ENCODE measurements at regions not wholly inside any gene's neighbourhood (a gene's known extent, or its start where the extent isn't known, plus 50 kb on each side); places are given as distances from the start of the nearest gene placed in this dataset.
"Not testable (repeated sequence)": the region's sequence is repeated elsewhere in the genome, so short reads cannot be mapped to it uniquely, and the experiment has no call there.

- no TSS peak for BruUV-seq (replicated peaks)
- Histone ChIP-seq H3K4me1 (no peaks in the 10 kb centered on the region), H3K36me3 (ENCODE audit: control insufficient read depth, insufficient read depth, low read length) (no peaks in the 10 kb centered on the region), H3K4me3 (ENCODE audit: low read depth, low read length) (no peak overlapping the region), H3K27me3 (replicated peaks; ENCODE audit: control insufficient read depth, insufficient read depth, low read length) (no peaks in the 10 kb centered on the region), H3K9me3 (peaks cover 27% of the 10 kb centered on the region)
- TF ChIP-seq CTCF (IDR thresholded peaks at IDR 0.05; ENCODE audit: insufficient read depth in 1 of 2, low read depth in 1 of 2, low read length in 1 of 2, severe bottlenecking in 1 of 2, unreplicated experiment in 1 of 2): no peak
- POLR2A ChIA-PET: no interaction called here
- no peak for DNase-seq
- no peak overlapping the region for H3K4me3 Mint-ChIP-seq (ENCODE audit: unreplicated experiment)
- peaks cover 99% of the 10 kb centered on the region for H3K9me3 Mint-ChIP-seq (ENCODE audit: unreplicated experiment)
- H3K4me1 Mint-ChIP-seq (ENCODE audit: low read depth, unreplicated experiment): no peaks in the 10 kb centered on the region
- intact Hi-C loops (cut with micrococcal nuclease; ENCODE audit: unreplicated experiment): no loop called here
- CTCF ChIA-PET: no interaction called here
- peaks cover 15% of the 10 kb centered on the region for H3K36me3 Mint-ChIP-seq (ENCODE audit: insufficient read depth, unreplicated experiment)
- H3K27me3 Mint-ChIP-seq (ENCODE audit: insufficient read depth, unreplicated experiment): no peaks in the 10 kb centered on the region
- H3K27ac Mint-ChIP-seq (ENCODE audit: unreplicated experiment): no peak overlapping the region
Measured at GRCh38 chr2:89780318-89780717, 1088.8 kb downstream of the RPIA start.

GRCh38 chr2:89781962-89782361 is 1090.5 kb downstream of the RPIA start:
- POLR2A ChIA-PET: no interaction called here
- no peak overlapping the region for H3K4me3 ChIP-seq (ENCODE audit: low read depth, low read length)
- peaks cover 19% of the 10 kb centered on the region for H3K9me3 ChIP-seq
- Mint-ChIP-seq H3K4me3 (ENCODE audit: unreplicated experiment) (no peak overlapping the region), H3K27me3 (ENCODE audit: insufficient read depth, unreplicated experiment) (no peaks in the 10 kb centered on the region), H3K27ac (ENCODE audit: unreplicated experiment) (no peak overlapping the region), H3K4me1 (ENCODE audit: low read depth, unreplicated experiment) (no peaks in the 10 kb centered on the region), H3K9me3 (ENCODE audit: unreplicated experiment) (peaks cover 92% of the 10 kb centered on the region), H3K36me3 (ENCODE audit: insufficient read depth, unreplicated experiment) (peaks cover 15% of the 10 kb centered on the region)
- DNase-seq: no peak
- H3K27me3 ChIP-seq (replicated peaks; ENCODE audit: control insufficient read depth, insufficient read depth, low read length): no peaks in the 10 kb centered on the region
- H3K36me3 ChIP-seq (ENCODE audit: control insufficient read depth, insufficient read depth, low read length): no peaks in the 10 kb centered on the region
- CTCF ChIA-PET: no interaction called here
- no peak for TF ChIP-seq CTCF (IDR thresholded peaks at IDR 0.05; ENCODE audit: insufficient read depth in 1 of 2, low read depth in 1 of 2, low read length in 1 of 2, severe bottlenecking in 1 of 2, unreplicated experiment in 1 of 2)
- intact Hi-C loops (cut with micrococcal nuclease; ENCODE audit: unreplicated experiment): no loop called here
- no TSS peak for BruUV-seq (replicated peaks)
- no peaks in the 10 kb centered on the region for H3K4me1 ChIP-seq

GRCh38 chr2:89784960-89785359 is 1093.5 kb downstream of the RPIA start:
- H3K27ac Mint-ChIP-seq (ENCODE audit: unreplicated experiment): no peak overlapping the region
- H3K27me3 ChIP-seq (replicated peaks; ENCODE audit: control insufficient read depth, insufficient read depth, low read length): no peaks in the 10 kb centered on the region
- TF ChIP-seq CTCF (IDR thresholded peaks at IDR 0.05; ENCODE audit: insufficient read depth in 1 of 2, low read depth in 1 of 2, low read length in 1 of 2, severe bottlenecking in 1 of 2, unreplicated experiment in 1 of 2): no peak
- intact Hi-C loops (cut with micrococcal nuclease; ENCODE audit: unreplicated experiment): no loop called here
- POLR2A ChIA-PET: no interaction called here
- DNase-seq: no peak
- H3K9me3 Mint-ChIP-seq (ENCODE audit: unreplicated experiment): peaks cover 93% of the 10 kb centered on the region
- CTCF ChIA-PET: no interaction called here
- no peak overlapping the region for H3K4me3 ChIP-seq (ENCODE audit: low read depth, low read length)
- H3K36me3 ChIP-seq (ENCODE audit: control insufficient read depth, insufficient read depth, low read length): no peaks in the 10 kb centered on the region
- no peak overlapping the region for H3K4me3 Mint-ChIP-seq (ENCODE audit: unreplicated experiment)
- H3K27me3 Mint-ChIP-seq (ENCODE audit: insufficient read depth, unreplicated experiment): no peaks in the 10 kb centered on the region
- H3K4me1 ChIP-seq: no peaks in the 10 kb centered on the region
- H3K36me3 Mint-ChIP-seq (ENCODE audit: insufficient read depth, unreplicated experiment): peaks cover 7% of the 10 kb centered on the region
- H3K4me1 Mint-ChIP-seq (ENCODE audit: low read depth, unreplicated experiment): no peaks in the 10 kb centered on the region
- peaks cover 8% of the 10 kb centered on the region for H3K9me3 ChIP-seq
- no TSS peak for BruUV-seq (replicated peaks)

- CTCF ChIA-PET; H3K36me3 ChIP-seq (ENCODE audit: control insufficient read depth, insufficient read depth, low read length); H3K27me3 ChIP-seq (replicated peaks; ENCODE audit: control insufficient read depth, insufficient read depth, low read length); H3K4me1 ChIP-seq; H3K27ac Mint-ChIP-seq (ENCODE audit: unreplicated experiment); DNase-seq; H3K9me3 ChIP-seq; H3K27me3 Mint-ChIP-seq (ENCODE audit: insufficient read depth, unreplicated experiment); intact Hi-C loops (cut with micrococcal nuclease; ENCODE audit: unreplicated experiment); H3K36me3 Mint-ChIP-seq (ENCODE audit: insufficient read depth, unreplicated experiment); H3K4me1 Mint-ChIP-seq (ENCODE audit: low read depth, unreplicated experiment); POLR2A ChIA-PET; H3K4me3 ChIP-seq (ENCODE audit: low read depth, low read length); H3K4me3 Mint-ChIP-seq (ENCODE audit: unreplicated experiment); BruUV-seq (replicated peaks): not testable (repeated sequence)
- H3K9me3 Mint-ChIP-seq (ENCODE audit: unreplicated experiment): peaks cover 93% of the 10 kb centered on the region
Measured at GRCh38 chr2:89785528-89785927, 1094.1 kb downstream of the RPIA start.

GRCh38 chr2:89786642-89787041 is 1095.2 kb downstream of the RPIA start:
- CTCF ChIA-PET; H3K27ac Mint-ChIP-seq (ENCODE audit: unreplicated experiment); H3K4me3 ChIP-seq (ENCODE audit: low read depth, low read length); intact Hi-C loops (cut with micrococcal nuclease; ENCODE audit: unreplicated experiment); H3K4me1 Mint-ChIP-seq (ENCODE audit: low read depth, unreplicated experiment); DNase-seq; H3K27me3 Mint-ChIP-seq (ENCODE audit: insufficient read depth, unreplicated experiment); POLR2A ChIA-PET; H3K36me3 Mint-ChIP-seq (ENCODE audit: insufficient read depth, unreplicated experiment); BruUV-seq (replicated peaks); H3K27me3 ChIP-seq (replicated peaks; ENCODE audit: control insufficient read depth, insufficient read depth, low read length); H3K4me3 Mint-ChIP-seq (ENCODE audit: unreplicated experiment); H3K9me3 ChIP-seq; H3K36me3 ChIP-seq (ENCODE audit: control insufficient read depth, insufficient read depth, low read length); H3K4me1 ChIP-seq: not testable (repeated sequence)
- peaks cover 93% of the 10 kb centered on the region for H3K9me3 Mint-ChIP-seq (ENCODE audit: unreplicated experiment)
